ENCODE measurements at regions not wholly inside any gene's neighbourhood (a gene's known extent, or its start where the extent isn't known, plus 50 kb on each side); places are given as distances from the start of the nearest gene placed in this dataset.

DNA sequence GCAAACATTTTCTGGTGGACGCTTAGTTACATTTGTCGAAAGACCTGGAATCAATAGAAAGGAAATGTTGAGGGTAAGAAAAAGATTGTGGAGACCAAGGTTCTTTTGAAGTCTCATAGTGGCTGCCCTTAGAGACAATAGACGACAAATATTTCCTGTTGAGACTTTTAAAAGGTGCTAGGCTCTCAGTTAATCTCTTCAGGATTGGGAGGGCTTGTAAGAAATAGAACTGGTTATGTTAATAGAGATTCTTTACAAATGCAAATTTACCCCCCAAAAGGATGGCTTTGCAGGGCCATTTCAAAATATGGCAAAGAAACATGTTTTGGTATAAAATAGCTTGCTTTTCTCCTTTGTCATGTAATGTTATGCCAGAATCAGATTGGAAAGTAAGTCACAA, 428.2 kb upstream of the CTNND2 start:
- TF ChIP-seq, protein P1, sequence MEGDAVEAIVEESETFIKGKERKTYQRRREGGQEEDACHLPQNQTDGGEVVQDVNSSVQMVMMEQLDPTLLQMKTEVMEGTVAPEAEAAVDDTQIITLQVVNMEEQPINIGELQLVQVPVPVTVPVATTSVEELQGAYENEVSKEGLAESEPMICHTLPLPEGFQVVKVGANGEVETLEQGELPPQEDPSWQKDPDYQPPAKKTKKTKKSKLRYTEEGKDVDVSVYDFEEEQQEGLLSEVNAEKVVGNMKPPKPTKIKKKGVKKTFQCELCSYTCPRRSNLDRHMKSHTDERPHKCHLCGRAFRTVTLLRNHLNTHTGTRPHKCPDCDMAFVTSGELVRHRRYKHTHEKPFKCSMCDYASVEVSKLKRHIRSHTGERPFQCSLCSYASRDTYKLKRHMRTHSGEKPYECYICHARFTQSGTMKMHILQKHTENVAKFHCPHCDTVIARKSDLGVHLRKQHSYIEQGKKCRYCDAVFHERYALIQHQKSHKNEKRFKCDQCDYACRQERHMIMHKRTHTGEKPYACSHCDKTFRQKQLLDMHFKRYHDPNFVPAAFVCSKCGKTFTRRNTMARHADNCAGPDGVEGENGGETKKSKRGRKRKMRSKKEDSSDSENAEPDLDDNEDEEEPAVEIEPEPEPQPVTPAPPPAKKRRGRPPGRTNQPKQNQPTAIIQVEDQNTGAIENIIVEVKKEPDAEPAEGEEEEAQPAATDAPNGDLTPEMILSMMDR (IDR thresholded peaks at IDR 0.05; ENCODE audit: control extremely low read depth in 1 of 3, insufficient read depth in 1 of 3, low read depth in 1 of 3, low read length in 3 of 3), result no peak
- TF ChIP-seq EZH2 (IDR thresholded peaks at IDR 0.05; ENCODE audit: low read depth, low read length, severe bottlenecking) (no peak), BRCA1 (IDR thresholded peaks at IDR 0.05; ENCODE audit: low read depth, low read length) (no peak), POLR2AphosphoS5 (IDR thresholded peaks at IDR 0.05; ENCODE audit: low read depth, low read length) (no peak), SRF (IDR thresholded peaks at IDR 0.05; ENCODE audit: low read depth, low read length) (no peak), HDAC2 (IDR thresholded peaks at IDR 0.05; ENCODE audit: borderline replicate concordance in 1 of 2, low read depth in 2 of 2, low read length in 2 of 2) (0 out of 4 replicates have a peak, but pooled peaks of 1 of the 2 experiments have one; percentile 28), JUND (IDR thresholded peaks at IDR 0.05; ENCODE audit: low read length) (no peak), TBP (IDR thresholded peaks at IDR 0.05; ENCODE audit: low read depth, low read length) (no peak), HDAC6 (IDR thresholded peaks at IDR 0.05; ENCODE audit: low read depth, low read length) (no peak), YY1 (IDR thresholded peaks at IDR 0.05; ENCODE audit: low read depth, low read length) (no peak), RAD21 (IDR thresholded peaks at IDR 0.05 in 1 of 2, conservative IDR thresholded peaks at IDR 0.05 in 1 of 2; ENCODE audit: low read depth in 2 of 2, low read length in 2 of 2) (no peak), ATF3 (IDR thresholded peaks at IDR 0.05; ENCODE audit: insufficient read depth, low read depth, low read length) (no peak)
- TF ChIP-seq, protein P2, sequence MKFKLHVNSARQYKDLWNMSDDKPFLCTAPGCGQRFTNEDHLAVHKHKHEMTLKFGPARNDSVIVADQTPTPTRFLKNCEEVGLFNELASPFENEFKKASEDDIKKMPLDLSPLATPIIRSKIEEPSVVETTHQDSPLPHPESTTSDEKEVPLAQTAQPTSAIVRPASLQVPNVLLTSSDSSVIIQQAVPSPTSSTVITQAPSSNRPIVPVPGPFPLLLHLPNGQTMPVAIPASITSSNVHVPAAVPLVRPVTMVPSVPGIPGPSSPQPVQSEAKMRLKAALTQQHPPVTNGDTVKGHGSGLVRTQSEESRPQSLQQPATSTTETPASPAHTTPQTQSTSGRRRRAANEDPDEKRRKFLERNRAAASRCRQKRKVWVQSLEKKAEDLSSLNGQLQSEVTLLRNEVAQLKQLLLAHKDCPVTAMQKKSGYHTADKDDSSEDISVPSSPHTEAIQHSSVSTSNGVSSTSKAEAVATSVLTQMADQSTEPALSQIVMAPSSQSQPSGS (IDR thresholded peaks at IDR 0.05; ENCODE audit: low read length), result no peak

Data from H1 (cell line).